SKM-1 (cell line): ENCODE measurements at regions not wholly inside any gene's neighbourhood (a gene's known extent, or its start where the extent isn't known, plus 50 kb on each side); places are given as distances from the start of the nearest gene placed in this dataset.

Experiments used
- DNase-seq: peaks from one replicate; lab custom pipeline; 2025; ENCODE audit not compliant: unreplicated experiment; lab: John Stamatoyannopoulos, UW

- no peak for DNase-seq
Measured at GRCh38 chrX:106341823-106342222, 173.7 kb downstream of the PWWP3B start.

GRCh38 chrX:106356580-106356979 is 188.5 kb downstream of the PWWP3B start:
- no peak for DNase-seq

- no peak for DNase-seq
Measured at GRCh38 chrX:106363214-106363613, 195.1 kb downstream of the PWWP3B start.

GRCh38 chrX:106378616-106379015 is 210.5 kb downstream of the PWWP3B start:
- no peak for DNase-seq

- DNase-seq = no peak
Measured at GRCh38 chrX:106391284-106391911, 220.4 kb upstream of the RADX start.

- no peak for DNase-seq
Measured at GRCh38 chrX:106392346-106392745, 219.4 kb upstream of the RADX start.

GRCh38 chrX:106397788-106398538 is 213.8 kb upstream of the RADX start:
- DNase-seq = no peak

- no peak for DNase-seq
Measured at GRCh38 chrX:106401965-106402559, 209.7 kb upstream of the RADX start.

GRCh38 chrX:106404512-106404911 is 207.3 kb upstream of the RADX start:
- DNase-seq = no peak

GRCh38 chrX:106415276-106415895 is 196.4 kb upstream of the RADX start:
- DNase-seq = peak; percentile 3

GRCh38 chrX:106436691-106437090 is 175.1 kb upstream of the RADX start:
- DNase-seq = no peak

GRCh38 chrX:106437407-106437806 is 174.4 kb upstream of the RADX start:
- no peak for DNase-seq

GRCh38 chrX:106450405-106450804 is 161.4 kb upstream of the RADX start:
- no peak for DNase-seq

GRCh38 chrX:106451933-106452332 is 159.8 kb upstream of the RADX start:
- no peak for DNase-seq

GRCh38 chrX:106454991-106455390 is 156.8 kb upstream of the RADX start:
- no peak for DNase-seq

GRCh38 chrX:106457802-106458201 is 154.0 kb upstream of the RADX start:
- no peak for DNase-seq

GRCh38 chrX:106467422-106467821 is 144.4 kb upstream of the RADX start:
- DNase-seq = no peak

GRCh38 chrX:106467943-106468342 is 143.8 kb upstream of the RADX start:
- no peak for DNase-seq

GRCh38 chrX:106468433-106468832 is 143.3 kb upstream of the RADX start:
- no peak for DNase-seq

GRCh38 chrX:106479920-106480319 is 131.9 kb upstream of the RADX start:
- no peak for DNase-seq

- DNase-seq = peak; percentile 3
Measured at GRCh38 chrX:106481341-106481740, 130.4 kb upstream of the RADX start.

- DNase-seq = no peak
Measured at GRCh38 chrX:106484233-106484632, 127.5 kb upstream of the RADX start.
